HFF-Myc (cell line): ENCODE measurements at regions not wholly inside any gene's neighbourhood (a gene's known extent, or its start where the extent isn't known, plus 50 kb on each side); places are given as distances from the start of the nearest gene placed in this dataset.

Experiments used
- DNase-seq: peaks from one replicate; pipeline ENCODE4 v3.0.0-alpha.2; 2011; ENCODE audit warnings: low read depth; ENCODE audit errors: extremely low read depth
- H3K4me3 ChIP-seq: replicated peaks from 2 replicates; pipeline ENCODE4 v1.5.1; 2011; ENCODE audit warnings: low read depth, mild to moderate bottlenecking, control low read depth, low read length
- CTCF ChIP-seq: IDR thresholded peaks from 2 replicates; pipeline ENCODE4 v1.5.1; 2012; ENCODE audit warnings: mild to moderate bottlenecking, low read depth, low read length, control low read depth; ENCODE audit errors: missing control alignments

GRCh38 chr2:16112972-16113560 is 172.7 kb downstream of the MYCN start:
- no peak for TF ChIP-seq CTCF
- DNase-seq: no peak
- H3K4me3 ChIP-seq: no peak overlapping the region

- H3K4me3 ChIP-seq: no peak overlapping the region
- no peak for DNase-seq
- TF ChIP-seq CTCF: no peak
These were observed 172.1 kb downstream of the MYCN start for GRCh38 chr2:16112251-16112971.

- DNase-seq: no peak
- TF ChIP-seq CTCF: no peak
- no peak overlapping the region for H3K4me3 ChIP-seq
These were observed 171.5 kb downstream of the MYCN start for GRCh38 chr2:16111838-16112210.

GRCh38 chr2:16109821-16110310 is 169.5 kb downstream of the MYCN start:
- no peak overlapping the region for H3K4me3 ChIP-seq
- DNase-seq: no peak
- no peak for TF ChIP-seq CTCF

GRCh38 chr2:16109368-16109820 is 169.0 kb downstream of the MYCN start:
- no peak for DNase-seq
- TF ChIP-seq CTCF: no peak
- H3K4me3 ChIP-seq: no peak overlapping the region

- DNase-seq: no peak
- no peak for TF ChIP-seq CTCF
- H3K4me3 ChIP-seq: no peak overlapping the region
These were observed 166.9 kb downstream of the MYCN start for GRCh38 chr2:16107246-16107645.
